DMS153 (cell line): ENCODE measurements at regions not wholly inside any gene's neighbourhood (a gene's known extent, or its start where the extent isn't known, plus 50 kb on each side); places are given as distances from the start of the nearest gene placed in this dataset.

Experiments
- DNase-seq: peaks from one replicate; lab custom pipeline; 2025; lab: John Stamatoyannopoulos, UW

DNA sequence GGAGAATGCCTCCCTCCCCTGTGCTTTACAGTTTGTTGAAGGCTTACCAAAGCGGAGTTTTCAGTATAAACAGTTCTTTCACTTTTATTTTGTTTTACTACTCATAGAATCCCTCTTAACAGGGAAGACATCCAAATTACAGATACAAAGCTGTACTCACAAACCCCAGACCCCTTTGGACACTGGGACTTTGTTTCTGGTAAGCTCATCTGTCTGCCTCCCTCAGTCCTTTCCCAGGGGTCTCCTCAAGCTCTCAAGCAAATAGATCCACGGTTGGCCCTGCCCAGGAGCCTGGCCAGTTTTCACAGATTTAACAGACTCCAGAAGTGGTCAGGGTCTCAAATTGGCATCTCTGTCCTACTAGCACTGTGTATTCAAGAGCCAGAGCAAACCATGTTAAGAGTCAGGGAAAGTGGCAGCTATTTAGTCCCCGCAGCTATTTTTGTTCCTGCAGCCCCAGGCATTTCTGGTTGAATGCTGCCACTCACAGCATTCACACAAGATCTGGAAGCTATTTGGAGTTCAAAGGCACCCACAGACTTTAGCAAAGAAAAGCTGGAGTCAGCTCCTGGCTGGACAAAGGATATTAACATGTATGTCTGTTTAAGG is 54.2 kb downstream of the TMEM100 start:
- no peak for DNase-seq

- DNase-seq = no peak
These were observed 55.9 kb downstream of the TMEM100 start for GRCh38 chr17:55666806-55667205.

DNA sequence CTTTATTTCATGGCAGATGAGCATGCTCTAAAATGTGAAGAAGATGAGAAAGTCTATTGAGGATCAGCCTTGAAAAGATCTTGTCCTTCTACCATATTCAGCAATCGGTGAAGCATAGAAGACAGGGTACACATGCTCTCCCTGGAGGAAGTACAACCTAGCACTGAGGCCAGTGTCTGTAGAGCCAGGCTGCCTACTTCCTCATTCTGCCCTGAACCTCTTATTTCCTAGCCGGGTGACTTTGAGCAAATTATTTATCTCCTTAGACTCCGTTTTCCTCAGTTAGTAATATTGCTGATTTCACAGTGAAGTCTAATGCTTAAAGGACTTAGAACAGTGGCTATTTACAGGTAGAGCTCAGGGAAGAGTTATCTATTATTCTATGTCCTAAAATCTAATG is 58.4 kb downstream of the TMEM100 start:
- DNase-seq = no peak

GRCh38 chr17:55663400-55663799 is 59.3 kb downstream of the TMEM100 start:
- DNase-seq = no peak

DNA sequence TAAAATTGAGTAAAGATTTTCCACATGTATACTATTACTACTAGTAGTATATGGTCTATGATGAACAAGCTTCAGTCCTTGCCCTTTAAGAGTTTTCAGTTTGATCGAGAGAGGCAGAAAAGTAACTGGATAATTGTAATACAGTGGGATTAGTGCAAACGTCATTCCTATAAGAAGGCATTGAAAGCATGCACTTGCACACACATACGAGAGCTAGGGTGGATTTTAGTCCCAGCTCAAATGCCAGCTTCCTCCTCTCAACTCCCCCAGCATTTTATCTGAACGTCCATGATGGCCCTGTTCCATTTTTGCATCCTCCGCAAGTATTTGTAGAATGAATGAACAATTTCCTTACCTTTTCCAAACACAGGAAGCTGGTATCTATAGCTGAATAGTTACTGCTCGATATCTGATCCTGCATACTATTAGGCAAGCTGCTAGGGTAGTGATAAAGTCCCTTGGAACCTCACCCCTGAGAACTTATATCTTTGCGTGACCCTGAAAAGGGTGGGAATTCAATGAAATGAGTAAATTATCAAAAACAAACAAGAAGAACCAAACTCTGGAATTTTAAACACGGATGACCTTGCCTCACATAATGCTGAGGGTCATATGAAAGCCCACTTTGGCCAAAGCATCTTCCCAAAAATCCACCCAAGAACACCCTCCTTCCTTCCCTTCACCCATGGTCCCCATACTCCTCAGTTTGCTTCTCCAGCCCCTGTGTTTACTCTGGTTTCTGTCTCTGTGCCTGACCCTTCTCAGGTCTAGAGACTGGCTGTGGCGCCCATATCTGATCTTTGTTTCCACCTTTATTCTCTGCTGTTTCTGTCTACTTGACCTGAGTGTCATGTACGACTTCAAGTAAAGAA is 60.5 kb downstream of the TMEM100 start:
- DNase-seq = no peak

GRCh38 chr17:55661256-55661758 is 61.4 kb downstream of the TMEM100 start:
- no peak for DNase-seq

GRCh38 chr17:55660178-55660886 is 62.3 kb downstream of the TMEM100 start:
- DNase-seq = peak; percentile 69

DNA sequence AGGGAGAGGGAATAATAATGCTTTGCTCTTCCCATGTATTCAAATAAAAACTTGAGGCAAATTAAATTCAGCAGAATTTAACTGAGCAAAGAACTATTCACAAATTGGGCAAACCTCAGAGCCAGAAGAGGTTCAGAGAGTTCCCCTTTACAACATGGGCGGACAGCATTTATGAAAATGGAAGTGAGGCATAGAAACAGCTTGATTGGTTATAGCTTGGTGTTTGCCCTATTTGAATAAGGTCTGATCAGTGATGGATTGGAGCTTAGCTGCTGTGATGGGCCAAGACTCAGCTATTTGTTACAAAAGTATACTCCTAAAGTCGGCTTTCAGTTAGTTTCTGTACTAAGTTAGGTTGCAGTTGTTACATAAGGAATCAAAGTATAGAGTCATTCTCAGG is 63.0 kb downstream of the TMEM100 start:
- no peak for DNase-seq

- DNase-seq = no peak
These were observed 66.9 kb downstream of the TMEM100 start for GRCh38 chr17:55655777-55656176.

GRCh38 chr17:55654821-55655220 is 67.8 kb downstream of the TMEM100 start:
- no peak for DNase-seq

GRCh38 chr17:55654022-55654421 is 68.6 kb downstream of the TMEM100 start:
- DNase-seq = no peak

DNA sequence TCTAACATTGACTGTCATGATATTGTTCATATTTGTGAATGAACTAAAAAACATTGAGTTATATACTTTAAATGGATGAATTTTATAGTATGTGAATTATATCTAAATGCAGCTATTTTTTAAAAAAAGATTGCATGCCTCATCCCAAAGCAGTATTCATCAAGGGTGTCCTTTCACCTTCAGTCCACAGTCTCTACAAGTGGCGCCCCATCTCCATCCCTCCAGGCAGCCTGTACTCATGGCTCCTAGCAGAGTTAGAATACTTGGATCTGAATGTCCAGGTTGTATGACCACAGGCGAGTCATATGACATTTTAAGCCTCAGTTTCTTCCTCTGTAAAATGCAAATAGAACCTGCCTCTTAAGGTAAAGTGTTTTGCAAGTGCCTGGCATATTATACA is 69.8 kb downstream of the TMEM100 start:
- DNase-seq = no peak

GRCh38 chr17:55652114-55652823 is 70.4 kb downstream of the TMEM100 start:
- DNase-seq = no peak

GRCh38 chr17:55649957-55650597 is 72.6 kb downstream of the TMEM100 start:
- no peak for DNase-seq

- no peak for DNase-seq
These were observed 74.6 kb downstream of the TMEM100 start for GRCh38 chr17:55648086-55648485.

DNA sequence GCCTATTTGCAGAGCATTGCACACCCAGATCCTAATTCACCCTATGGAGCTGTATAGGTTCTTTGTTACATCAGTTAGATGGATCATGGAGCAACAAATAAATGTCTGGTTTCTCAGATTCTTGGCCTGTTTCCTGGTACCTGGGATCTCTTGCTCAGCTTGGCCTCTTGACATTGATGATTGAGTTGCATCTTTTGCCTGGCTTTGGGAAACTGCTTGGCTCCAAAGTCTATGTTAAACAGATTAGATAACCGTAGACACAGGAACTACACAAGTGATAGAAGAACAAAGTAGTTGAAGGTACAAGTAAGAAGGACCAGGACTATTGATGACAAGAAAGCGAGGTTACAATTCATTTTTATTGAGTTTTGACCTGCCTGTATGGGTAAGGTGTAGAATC is 77.3 kb downstream of the TMEM100 start:
- no peak for DNase-seq

- DNase-seq = no peak
These were observed 78.3 kb downstream of the TMEM100 start for GRCh38 chr17:55644346-55644745.

DNA sequence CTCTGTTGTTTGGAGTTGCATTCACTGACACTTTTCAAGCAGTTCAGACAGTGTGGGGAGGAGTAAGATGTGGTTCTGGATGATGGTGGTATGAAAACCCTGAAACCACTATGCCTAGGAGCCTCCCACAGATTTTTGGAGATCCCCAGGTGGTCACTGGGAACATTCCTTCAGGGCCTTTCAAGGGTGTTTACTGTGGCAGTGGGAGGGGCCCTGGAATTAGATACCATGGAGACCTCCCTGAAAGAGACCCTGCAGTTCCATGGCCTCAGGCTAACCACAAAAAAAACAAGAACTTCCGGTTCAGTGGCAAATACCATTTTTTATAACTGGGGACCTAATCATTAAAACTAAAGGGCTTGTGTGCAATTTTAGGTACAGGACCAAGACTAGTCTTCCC is 79.9 kb downstream of the TMEM100 start:
- no peak for DNase-seq

DNA sequence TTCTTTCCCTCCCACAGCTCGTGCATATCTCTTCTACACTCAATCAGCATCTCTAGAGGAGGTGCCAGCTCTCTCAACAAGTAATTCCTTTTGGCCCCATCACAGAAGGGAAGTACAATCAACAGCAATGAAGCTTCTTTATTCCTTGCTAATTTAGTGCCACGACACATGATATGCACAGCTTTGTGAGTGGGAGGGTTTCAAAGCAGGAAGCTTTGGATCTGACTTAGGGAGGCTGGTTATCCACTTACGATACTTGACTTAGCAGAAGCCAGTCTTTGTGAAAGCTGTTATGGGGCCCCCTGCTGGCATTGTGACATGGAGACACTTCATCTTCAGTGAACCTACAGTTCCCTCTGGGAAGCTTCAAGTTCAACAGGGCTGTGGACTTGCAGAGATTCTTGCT is 81.0 kb downstream of the TMEM100 start:
- peak; percentile 42 for DNase-seq

DNA sequence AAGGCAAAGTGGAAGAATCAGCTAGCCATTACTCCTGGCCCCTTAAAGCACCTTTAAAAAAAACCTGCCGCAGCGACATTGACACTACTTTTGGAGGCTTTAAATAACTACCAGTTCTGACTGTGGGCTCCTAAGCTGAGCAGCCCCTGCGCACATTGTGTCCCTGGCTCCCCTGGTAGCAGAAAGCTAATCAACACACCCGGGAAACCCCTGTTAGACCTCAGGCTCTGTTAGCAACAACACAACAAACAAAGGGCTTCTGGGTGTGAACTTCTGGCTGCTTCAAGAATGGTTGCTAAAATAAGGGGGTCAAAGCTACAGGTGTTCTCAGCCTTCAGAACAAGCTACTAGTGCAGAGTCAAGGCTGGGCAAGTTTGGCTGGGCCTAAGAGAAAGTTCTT is 83.6 kb downstream of the TMEM100 start:
- DNase-seq = no peak

DNA sequence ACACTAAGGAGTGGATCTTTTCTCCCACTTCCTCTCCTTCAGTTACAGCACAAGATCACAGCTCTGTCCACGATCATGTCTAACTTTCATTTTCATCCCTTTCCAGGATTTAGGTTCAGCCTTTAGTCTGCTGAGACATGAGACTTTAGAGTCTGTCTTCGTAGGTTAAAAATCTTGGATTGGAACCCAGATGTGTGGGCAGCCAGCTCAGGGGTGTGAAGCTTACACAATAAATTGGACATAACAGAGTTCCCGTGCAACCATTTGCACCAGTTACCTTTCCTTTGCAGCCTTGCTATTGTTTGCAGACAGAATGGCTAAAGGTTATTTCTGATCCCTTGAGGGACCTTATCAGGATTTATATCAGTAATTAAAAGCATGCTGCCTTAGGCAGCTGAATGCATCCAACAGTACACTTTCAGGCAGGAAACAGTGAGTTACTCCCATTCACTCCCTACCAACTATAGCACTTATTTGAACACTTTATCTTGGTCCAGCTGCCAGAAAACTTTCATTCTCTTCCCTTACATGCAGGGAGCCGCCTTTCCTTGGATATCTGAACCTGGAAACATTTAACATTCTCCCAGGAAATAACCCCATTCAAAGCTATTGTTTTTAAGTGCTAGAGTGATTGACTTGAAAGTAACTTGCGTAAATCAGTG is 87.3 kb downstream of the TMEM100 start:
- no peak for DNase-seq
